ENCODE measurements at regions not wholly inside any gene's neighbourhood (a gene's known extent, or its start where the extent isn't known, plus 50 kb on each side); places are given as distances from the start of the nearest gene placed in this dataset.

DNA sequence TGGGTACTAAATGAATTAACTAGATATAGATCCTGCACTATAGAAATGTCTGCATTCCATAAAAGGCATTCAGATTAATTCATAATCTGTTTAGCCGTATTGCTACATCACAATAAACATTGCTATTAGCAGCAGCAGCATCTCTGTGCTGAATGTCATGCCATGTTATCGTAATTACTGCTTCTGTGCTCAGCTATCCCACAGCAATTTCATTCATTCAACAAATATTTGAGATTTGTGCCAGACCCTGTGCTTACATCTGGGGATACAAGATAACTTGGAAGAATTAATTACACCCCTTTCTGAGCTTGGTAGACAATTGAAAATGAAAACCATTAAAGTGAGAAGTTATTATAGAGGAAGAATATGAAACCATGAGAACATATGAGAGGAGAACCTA lies 185.8 kb upstream of the C11orf87 start:
- TF ChIP-seq POLR2AphosphoS5 (IDR thresholded peaks at IDR 0.05; ENCODE audit: low read depth, low read length) (no peak), POLR2A (IDR thresholded peaks at IDR 0.05; ENCODE audit: low read depth, low read length) (no peak)

All from GM12892 (cell line).